K562 (cell line): ENCODE measurements at regions not wholly inside any gene's neighbourhood (a gene's known extent, or its start where the extent isn't known, plus 50 kb on each side); places are given as distances from the start of the nearest gene placed in this dataset.

Source experiments
- ATAC-seq: fragments of 200-7000 bp; cut with Tn5 transposase; 3 replicates; pipeline ENCODE4 v1.9.1; 2020; ENCODE audit warnings: moderate library complexity
- BruUV-seq: library from RNA; stranded (reverse); fragments of 400-500 nt; replicated peaks from 2 replicates; lab custom pipeline; 2021; lab: Mats Ljungman, UMichigan
- CTCF ChIA-PET: fragments of 300-600 bp; formaldehyde crosslinking; extraction: SDS; loops from one replicate; lab custom pipeline; 2021; ENCODE audit warnings: low intra/inter-chr PET ratio; lab: Yijun Ruan, JAX
- POLR2A ChIA-PET: fragments of 300-600, 350-650 bp; sonication (Branson Sonifier 250); formaldehyde crosslinking; extraction: SDS; loops from one replicate; lab custom pipeline; 2021; ENCODE audit warnings: antibody characterized with exemption, inconsistent platforms; lab: Yijun Ruan, JAX
- DNase-seq, 4 experiments: peaks; one replicate each; pipeline versions ENCODE4 v3.0.0 to v3.0.0-alpha.2; 2011 to 2018; ENCODE audit warnings: low spot score in 3 of 4, mixed read lengths in 3 of 4; ENCODE audit errors: extremely low read depth in 1 of 4
- FAIRE-seq: peaks from 2 replicates; lab custom pipeline; 2011; peaks lifted over from hg19 to GRCh38; lab: Jason Lieb, UNC
- H2AFZ ChIP-seq: 2 replicates; pipeline ENCODE4 v1.6.0; 2011; ENCODE audit warnings: low read depth, low read length, control low read depth, inconsistent platforms
- H3K27ac ChIP-seq: fragments of 200-600 bp; 3 replicates; pipeline ENCODE4 v1.8.0; 2011; ENCODE audit warnings: low read depth, mild to moderate bottlenecking, control low read depth, inconsistent platforms, low read length, moderate library complexity, mixed read lengths; ENCODE audit errors: extremely low read depth
- H3K27me3 ChIP-seq, 2 experiments: fragments of 300-600 bp in 1 of 2; 2 replicates in 1 of 2; 3 replicates in 1 of 2; pipeline versions ENCODE4 v1.6.0 to v1.8.0; 2011; ENCODE audit warnings: inconsistent platforms in 2 of 2, low read length in 2 of 2, mild to moderate bottlenecking in 1 of 2, mixed read lengths in 1 of 2, moderate library complexity in 1 of 2; ENCODE audit not compliant: control insufficient read depth in 2 of 2, insufficient read depth in 2 of 2
- H3K36me3 ChIP-seq: fragments of 300-600 bp; 3 replicates; pipeline ENCODE4 v1.8.0; 2011; ENCODE audit warnings: mild to moderate bottlenecking, low read length, inconsistent platforms; ENCODE audit not compliant: control insufficient read depth, insufficient read depth
- H3K4me1 ChIP-seq, 2 experiments: fragments of 200-600 bp in 1 of 2; replicated peaks in 1 of 2; 2 replicates in 1 of 2; 3 replicates in 1 of 2; pipeline versions ENCODE4 v1.5.1 to v1.8.0; 2011; ENCODE audit warnings: inconsistent platforms in 2 of 2, low read length in 2 of 2, mild to moderate bottlenecking in 1 of 2, mixed read lengths in 1 of 2, moderate library complexity in 1 of 2; ENCODE audit not compliant: control insufficient read depth in 2 of 2, insufficient read depth in 2 of 2
- H3K4me2 ChIP-seq: 2 replicates; pipeline ENCODE4 v1.6.1; 2011; ENCODE audit warnings: low read length, control low read depth, inconsistent platforms, mixed read lengths; ENCODE audit not compliant: insufficient read depth
- H3K4me3 ChIP-seq: fragments of 200-600 bp; sonication (generic), shearing (Covaris generic); 2 replicates; pipeline ENCODE4 v1.5.1; 2016; ENCODE audit warnings: control low read depth, inconsistent platforms
- H3K79me2 ChIP-seq: fragments of 200-600 bp; 3 replicates; pipeline ENCODE4 v1.8.0; 2011; ENCODE audit warnings: low read length, inconsistent platforms; ENCODE audit not compliant: control insufficient read depth, insufficient read depth
- H3K9ac ChIP-seq, 2 experiments: 2 replicates each; pipeline versions ENCODE4 v1.6.0 to v1.6.1; 2011; ENCODE audit warnings: low read depth in 2 of 2, low read length in 2 of 2, control low read depth in 1 of 2, inconsistent platforms in 1 of 2, mild to moderate bottlenecking in 1 of 2, mixed read lengths in 1 of 2; ENCODE audit not compliant: insufficient read depth in 1 of 2
- H3K9me1 ChIP-seq: one replicate; pipeline ENCODE4 v1.6.0; 2011; ENCODE audit warnings: inconsistent platforms, mild to moderate bottlenecking, low read length, moderate library complexity; ENCODE audit not compliant: control insufficient read depth, insufficient read depth
- H3K9me3 ChIP-seq: replicated peaks from 2 replicates; pipeline ENCODE4 v1.5.1; 2011; ENCODE audit warnings: low read depth, low read length, inconsistent platforms; ENCODE audit not compliant: control insufficient read depth, insufficient read depth
- H4K20me1 ChIP-seq: replicated peaks from 2 replicates; pipeline ENCODE4 v1.6.1; 2011; ENCODE audit warnings: low read length, inconsistent platforms, mixed read lengths; ENCODE audit not compliant: control insufficient read depth, insufficient read depth
- CEBPB ChIP-seq: fragments of 450-650 bp; IDR thresholded peaks from 2 replicates; pipeline ENCODE4 v1.6.1; 2016; ENCODE audit warnings: missing genetic modification characterization, missing compliant biosample characterization
- PREB ChIP-seq: sonication (generic); formaldehyde crosslinking; IDR thresholded peaks from 2 replicates; pipeline ENCODE4 v1.8.1; 2023; ENCODE audit warnings: mild to moderate bottlenecking, missing genetic modification reagents
- USF2 ChIP-seq: sonication (generic); formaldehyde crosslinking; IDR thresholded peaks from 2 replicates; pipeline ENCODE4 v1.5.0; 2020; ENCODE audit warnings: missing genetic modification reagents
- WGBS: fragments of 100-300 bp; shearing (Covaris generic); methylation state at CpG from one replicate; pipeline ENCODE4 v1.1.6; 2016; ENCODE audit warnings: low coverage, mixed read lengths; ENCODE audit not compliant: insufficient coverage; ENCODE audit errors: missing lambda C conversion rate; 5-methylcytosine and 5-hydroxymethylcytosine counted together
- in situ Hi-C: fragments of 300-500 bp; cut with MboI; formaldehyde crosslinking; loops from 4 replicates; pipeline ENCODE4 v1.15.0; 2018; ENCODE audit warnings: inconsistent platforms, mixed read lengths
- intact Hi-C: fragments of 100-400 bp; cut with micrococcal nuclease; formaldehyde crosslinking; loops from 2 replicates; pipeline ENCODE4 v1.14.2; 2022

GRCh38 chr3:137349557-137350348, 392.0 kb downstream of the IL20RB start:
- no peak overlapping the region for H3K27ac ChIP-seq
- no peak overlapping the region for H3K4me3 ChIP-seq
- ATAC-seq (no peak), FAIRE-seq (no peak)
- POLR2A ChIA-PET, result no interaction called here
- no peaks in the 10 kb centered on the region for H3K27me3 ChIP-seq
- no peaks in the 10 kb centered on the region for H4K20me1 ChIP-seq
- no peak for TF ChIP-seq PREB (CRISPR knock-in tag)
- no peak for TF ChIP-seq USF2 (CRISPR knock-in tag)
- TF ChIP-seq CEBPB (tag), result no peak
- TF ChIP-seq, all 486 proteins: peak for 0
- H3K79me2 ChIP-seq, result no peaks in the 10 kb centered on the region
- CTCF ChIA-PET, result no interaction called here
- H3K4me1 ChIP-seq, result no peaks in the 10 kb centered on the region
- no peaks in the 10 kb centered on the region for H3K36me3 ChIP-seq
- intact Hi-C loops, result no loop called here
- BruUV-seq, result no TSS peak
- no peaks in the 10 kb centered on the region for H3K9me1 ChIP-seq
- H3K9me3 ChIP-seq, result no peaks in the 10 kb centered on the region
- in situ Hi-C loops, result no loop called here
- no peak overlapping the region for H3K4me2 ChIP-seq
- H3K9ac ChIP-seq, result no peak overlapping the region
- DNase-seq, result no peak
- no peak overlapping the region for H2AFZ ChIP-seq
- 4% methylated on average over 8 of the region's 8 CpGs for WGBS
